ENCODE measurements at regions not wholly inside any gene's neighbourhood (a gene's known extent, or its start where the extent isn't known, plus 50 kb on each side); places are given as distances from the start of the nearest gene placed in this dataset.
"Not testable (repeated sequence)": the region's sequence is repeated elsewhere in the genome, so short reads cannot be mapped to it uniquely, and the experiment has no call there.

DNA sequence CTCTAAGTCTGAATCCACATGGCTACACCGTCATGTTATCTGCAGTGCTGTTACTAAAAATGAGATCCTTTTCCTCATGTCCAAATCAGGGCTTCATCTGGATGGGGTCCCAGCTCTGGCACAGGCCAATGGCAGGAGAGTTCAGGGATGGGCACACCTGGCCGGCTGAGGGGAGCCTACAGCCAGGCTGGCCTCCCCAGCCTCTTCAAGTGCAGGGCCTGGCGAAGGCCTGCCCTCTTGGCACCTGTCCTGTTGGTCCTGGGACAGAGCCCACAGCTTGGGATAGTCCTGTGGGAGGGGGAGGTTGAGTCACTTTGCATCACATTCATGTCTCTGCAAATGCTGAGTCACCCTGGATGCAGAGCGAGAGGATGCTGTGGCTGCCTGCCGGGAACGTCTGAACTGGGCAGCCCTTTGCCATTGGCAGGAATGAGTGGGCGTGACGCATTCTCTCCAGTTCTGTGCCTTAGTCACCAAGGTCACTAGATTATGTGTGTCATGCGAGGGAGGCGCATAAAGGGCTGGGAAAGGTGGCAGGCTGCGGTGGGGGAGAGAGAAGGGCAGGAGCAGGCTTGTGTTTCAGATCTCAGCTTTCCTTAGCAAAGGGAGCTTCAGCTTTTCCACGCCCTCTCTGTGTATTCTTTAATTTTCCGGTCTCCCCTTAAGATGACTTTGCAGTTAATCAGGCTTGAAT, 223.2 kb upstream of the ECI2 start:
- Histone ChIP-seq H3K9ac (ENCODE audit: low read length) (no peak overlapping the region), H3K36me3 (ENCODE audit: insufficient read depth, low read length) (no peaks in the 10 kb centered on the region), H3K9me2 (ENCODE audit: low read depth, low read length) (no peaks in the 10 kb centered on the region), H3K4me1 (ENCODE audit: insufficient read depth, low read length, severe bottlenecking) (no peaks in the 10 kb centered on the region), H3K27me3 (ENCODE audit: insufficient read depth, low read length) (no peaks in the 10 kb centered on the region), H3K27ac (ENCODE audit: low read depth, low read length, poor library complexity, severe bottlenecking) (no peak overlapping the region), H2AFZ (ENCODE audit: low read length) (no peak overlapping the region), H3K9me3 (ENCODE audit: low read length) (no peaks in the 10 kb centered on the region), H3F3A (ENCODE audit: insufficient read depth, low read length) (no peaks in the 10 kb centered on the region), H3K79me2 (ENCODE audit: insufficient read depth, low read length) (no peaks in the 10 kb centered on the region), H3K4me3 (ENCODE audit: low read depth, low read length, poor library complexity, severe bottlenecking) (no peak overlapping the region), H3K4me2 (ENCODE audit: low read length) (no peak overlapping the region), H4K20me1 (ENCODE audit: insufficient read depth, low read length) (no peaks in the 10 kb centered on the region)
- TF ChIP-seq EZH2 (IDR thresholded peaks at IDR 0.05; ENCODE audit: borderline replicate concordance, low read length) = no peak
- TF ChIP-seq, protein P1, sequence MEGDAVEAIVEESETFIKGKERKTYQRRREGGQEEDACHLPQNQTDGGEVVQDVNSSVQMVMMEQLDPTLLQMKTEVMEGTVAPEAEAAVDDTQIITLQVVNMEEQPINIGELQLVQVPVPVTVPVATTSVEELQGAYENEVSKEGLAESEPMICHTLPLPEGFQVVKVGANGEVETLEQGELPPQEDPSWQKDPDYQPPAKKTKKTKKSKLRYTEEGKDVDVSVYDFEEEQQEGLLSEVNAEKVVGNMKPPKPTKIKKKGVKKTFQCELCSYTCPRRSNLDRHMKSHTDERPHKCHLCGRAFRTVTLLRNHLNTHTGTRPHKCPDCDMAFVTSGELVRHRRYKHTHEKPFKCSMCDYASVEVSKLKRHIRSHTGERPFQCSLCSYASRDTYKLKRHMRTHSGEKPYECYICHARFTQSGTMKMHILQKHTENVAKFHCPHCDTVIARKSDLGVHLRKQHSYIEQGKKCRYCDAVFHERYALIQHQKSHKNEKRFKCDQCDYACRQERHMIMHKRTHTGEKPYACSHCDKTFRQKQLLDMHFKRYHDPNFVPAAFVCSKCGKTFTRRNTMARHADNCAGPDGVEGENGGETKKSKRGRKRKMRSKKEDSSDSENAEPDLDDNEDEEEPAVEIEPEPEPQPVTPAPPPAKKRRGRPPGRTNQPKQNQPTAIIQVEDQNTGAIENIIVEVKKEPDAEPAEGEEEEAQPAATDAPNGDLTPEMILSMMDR (IDR thresholded peaks at IDR 0.05; ENCODE audit: low read length) = no peak

DNA sequence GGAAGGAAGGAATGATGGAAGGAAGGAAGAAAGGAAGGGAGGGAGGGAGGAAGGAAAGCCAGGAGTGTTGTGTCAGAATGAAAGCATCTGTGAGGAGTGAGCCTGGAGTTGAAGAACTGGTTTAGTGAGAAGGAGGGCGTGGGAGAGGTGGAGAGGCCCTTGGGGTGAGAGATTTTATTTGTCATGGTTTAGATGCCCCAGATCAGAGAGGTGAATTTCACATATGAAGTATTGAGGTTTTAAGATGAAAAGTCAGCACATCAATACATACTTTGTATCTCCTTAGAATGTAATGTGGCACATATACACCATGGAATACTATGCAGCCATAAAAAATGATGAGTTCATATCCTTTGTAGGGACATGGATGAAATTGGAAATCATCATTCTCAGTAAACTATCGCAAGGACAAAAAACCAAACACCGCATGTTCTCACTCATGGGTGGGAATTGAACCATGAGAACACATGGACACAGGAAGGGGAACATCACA, 222.3 kb upstream of the ECI2 start:
- H3K9ac ChIP-seq (ENCODE audit: low read length); H2AFZ ChIP-seq (ENCODE audit: low read length); H3F3A ChIP-seq (ENCODE audit: insufficient read depth, low read length); H3K9me2 ChIP-seq (ENCODE audit: low read depth, low read length); H3K79me2 ChIP-seq (ENCODE audit: insufficient read depth, low read length); H3K9me3 ChIP-seq (ENCODE audit: low read length); H3K4me2 ChIP-seq (ENCODE audit: low read length); H3K4me1 ChIP-seq (ENCODE audit: insufficient read depth, low read length, severe bottlenecking); H3K27ac ChIP-seq (ENCODE audit: low read depth, low read length, poor library complexity, severe bottlenecking); H4K20me1 ChIP-seq (ENCODE audit: insufficient read depth, low read length); H3K27me3 ChIP-seq (ENCODE audit: insufficient read depth, low read length); H3K4me3 ChIP-seq (ENCODE audit: low read depth, low read length, poor library complexity, severe bottlenecking); H3K36me3 ChIP-seq (ENCODE audit: insufficient read depth, low read length): not testable (repeated sequence)

DNA sequence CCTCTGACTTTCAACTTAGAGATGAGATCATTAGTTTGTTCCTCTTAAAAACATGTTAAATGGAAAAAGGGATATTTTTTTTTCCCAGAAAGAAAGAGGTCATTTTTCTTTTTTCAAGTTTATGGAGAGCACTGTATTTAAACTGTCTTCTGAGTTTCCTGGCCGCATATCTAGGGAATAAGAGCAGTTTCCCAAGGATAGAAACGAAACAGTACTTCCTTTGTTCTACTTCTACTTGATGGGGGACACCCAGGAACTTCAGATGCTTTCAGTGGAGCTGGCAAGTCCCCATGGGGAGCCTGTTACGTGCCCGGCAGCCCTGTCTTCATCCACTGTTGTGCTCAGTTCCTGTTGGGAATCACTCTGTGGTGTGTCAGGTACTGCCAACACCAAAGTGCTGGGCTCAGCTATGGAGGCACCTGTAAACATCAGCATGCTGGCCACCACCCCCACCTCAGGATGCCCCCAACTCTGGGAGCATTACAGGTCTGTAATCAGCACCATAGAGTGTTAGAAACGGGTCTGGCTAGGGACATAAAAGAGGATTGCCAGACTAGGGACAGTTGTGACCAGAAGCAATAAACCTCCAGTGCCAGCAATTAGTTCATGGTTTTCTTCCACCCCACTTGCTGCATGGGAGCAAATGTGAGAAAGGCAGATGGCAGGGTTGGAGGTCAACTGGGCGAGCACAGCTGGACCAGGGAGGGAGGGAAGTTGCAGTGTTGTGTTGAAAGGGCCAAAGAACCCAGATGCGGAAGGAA, 221.7 kb upstream of the ECI2 start:
- no peak overlapping the region for H3K9ac ChIP-seq (ENCODE audit: low read length)
- no peaks in the 10 kb centered on the region for H3F3A ChIP-seq (ENCODE audit: insufficient read depth, low read length)
- H4K20me1 ChIP-seq (ENCODE audit: insufficient read depth, low read length) = no peaks in the 10 kb centered on the region
- H3K9me2 ChIP-seq (ENCODE audit: low read depth, low read length) = no peaks in the 10 kb centered on the region
- H3K36me3 ChIP-seq (ENCODE audit: insufficient read depth, low read length) = no peaks in the 10 kb centered on the region
- H3K9me3 ChIP-seq (ENCODE audit: low read length) = no peaks in the 10 kb centered on the region
- no peak overlapping the region for H3K4me3 ChIP-seq (ENCODE audit: low read depth, low read length, poor library complexity, severe bottlenecking)
- H2AFZ ChIP-seq (ENCODE audit: low read length) = no peak overlapping the region
- no peak overlapping the region for H3K27ac ChIP-seq (ENCODE audit: low read depth, low read length, poor library complexity, severe bottlenecking)
- no peaks in the 10 kb centered on the region for H3K27me3 ChIP-seq (ENCODE audit: insufficient read depth, low read length)
- no peaks in the 10 kb centered on the region for H3K4me1 ChIP-seq (ENCODE audit: insufficient read depth, low read length, severe bottlenecking)
- TF ChIP-seq EZH2 (IDR thresholded peaks at IDR 0.05; ENCODE audit: borderline replicate concordance, low read length) = no peak
- TF ChIP-seq, protein P1 (IDR thresholded peaks at IDR 0.05; ENCODE audit: low read length) = no peak
- no peaks in the 10 kb centered on the region for H3K79me2 ChIP-seq (ENCODE audit: insufficient read depth, low read length)
- H3K4me2 ChIP-seq (ENCODE audit: low read length) = no peak overlapping the region

Data from OCI-LY1 (cell line).